Endothelial cell of umbilical vein (primary cell): ENCODE measurements at regions not wholly inside any gene's neighbourhood (a gene's known extent, or its start where the extent isn't known, plus 50 kb on each side); places are given as distances from the start of the nearest gene placed in this dataset.

ENCODE experiments used
- BruUV-seq: library from RNA; stranded (reverse); fragments of 400-500 nt; replicated peaks from 2 replicates; lab custom pipeline; 2021; lab: Mats Ljungman, UMichigan
- CTCF ChIA-PET: fragments of 300-600, 350-600 bp; sonication (Branson Sonifier 250); formaldehyde crosslinking; loops from one replicate; lab custom pipeline; 2021; ENCODE audit warnings: antibody characterized with exemption, inconsistent platforms; lab: Charles Lee
- POLR2A ChIA-PET: fragments of 300-600, 350-600 bp; sonication (Branson Sonifier 250); formaldehyde crosslinking; loops from one replicate; lab custom pipeline; 2021; ENCODE audit warnings: antibody characterized with exemption, inconsistent platforms; lab: Charles Lee
- DNase-seq: peaks from one replicate; pipeline ENCODE4 v3.0.0-alpha.2; 2011; ENCODE audit warnings: low read depth, low spot score
- FAIRE-seq: peaks from 2 replicates; lab custom pipeline; 2011; peaks lifted over from hg19 to GRCh38; lab: Jason Lieb, UNC
- H2AFZ ChIP-seq: 2 replicates; pipeline ENCODE4 v1.6.0; 2012; ENCODE audit warnings: low read depth, low read length, control low read depth, inconsistent platforms
- H3K27ac ChIP-seq: 2 replicates; pipeline ENCODE4 v1.5.1; 2011; ENCODE audit warnings: low read depth, mild to moderate bottlenecking, control low read depth, low read length, moderate library complexity; ENCODE audit not compliant: insufficient read depth
- H3K27me3 ChIP-seq, 2 experiments: 2 replicates each; pipeline versions ENCODE4 v1.6.0 to v1.6.1; 2011; ENCODE audit warnings: low read length in 2 of 2, mixed read lengths in 1 of 2; ENCODE audit not compliant: control insufficient read depth in 2 of 2, insufficient read depth in 2 of 2
- H3K36me3 ChIP-seq, 2 experiments: 2 replicates in 1 of 2; 3 replicates in 1 of 2; pipeline ENCODE4 v1.5.1; 2011; ENCODE audit warnings: low read length in 2 of 2, mild to moderate bottlenecking in 1 of 2, moderate library complexity in 1 of 2; ENCODE audit not compliant: control insufficient read depth in 2 of 2, insufficient read depth in 2 of 2; ENCODE audit errors: extremely low read depth in 1 of 2
- H3K4me1 ChIP-seq: 3 replicates; pipeline ENCODE4 v1.5.1; 2011; ENCODE audit warnings: mild to moderate bottlenecking, low read length; ENCODE audit not compliant: control insufficient read depth, insufficient read depth; ENCODE audit errors: extremely low read depth
- H3K4me2 ChIP-seq: 2 replicates; pipeline ENCODE4 v1.6.1; 2011; ENCODE audit warnings: low read length, control low read depth, mixed read lengths; ENCODE audit not compliant: insufficient read depth
- H3K4me3 ChIP-seq, 3 experiments: fragments of 200-600 bp in 1 of 3; sonication (generic), shearing (Covaris generic) in 1 of 3; replicated peaks in 1 of 3; 2 replicates each; pipeline ENCODE4 v1.5.1; 2011 to 2016; ENCODE audit warnings: control low read depth in 3 of 3, low read length in 3 of 3, mild to moderate bottlenecking in 2 of 3, inconsistent platforms in 1 of 3, low read depth in 1 of 3, moderate library complexity in 1 of 3; ENCODE audit not compliant: insufficient read depth in 1 of 3
- H3K79me2 ChIP-seq: 2 replicates; pipeline ENCODE4 v1.6.0; 2012; ENCODE audit warnings: low read length, inconsistent platforms; ENCODE audit not compliant: control insufficient read depth, insufficient read depth
- H3K9ac ChIP-seq: replicated peaks from 2 replicates; pipeline ENCODE3; 2011; ENCODE audit warnings: low read length, control low read depth; ENCODE audit not compliant: insufficient read depth; ENCODE audit errors: extremely low read depth
- H3K9me1 ChIP-seq: replicated peaks from 3 replicates; pipeline ENCODE4 v1.6.0; 2011; ENCODE audit warnings: mild to moderate bottlenecking, low read length; ENCODE audit not compliant: control insufficient read depth, insufficient read depth; ENCODE audit errors: extremely low read depth
- H3K9me3 ChIP-seq: replicated peaks from 2 replicates; pipeline ENCODE4 v1.5.1; 2012; ENCODE audit warnings: low read length, inconsistent platforms; ENCODE audit not compliant: control insufficient read depth, insufficient read depth
- H4K20me1 ChIP-seq: replicated peaks from 2 replicates; pipeline ENCODE3; 2011; ENCODE audit warnings: mild to moderate bottlenecking, low read length; ENCODE audit not compliant: control insufficient read depth, insufficient read depth; ENCODE audit errors: extremely low read depth
- EZH2 ChIP-seq: IDR thresholded peaks from 2 replicates; pipeline ENCODE4 v1.6.1; 2012; ENCODE audit warnings: borderline replicate concordance, low read depth, mild to moderate bottlenecking, moderate library complexity, low read length, inconsistent platforms; ENCODE audit not compliant: severe bottlenecking
- FOS ChIP-seq: IDR thresholded peaks from 2 replicates; pipeline ENCODE4 v1.6.1; 2011; ENCODE audit warnings: mild to moderate bottlenecking, low read length, moderate library complexity, borderline replicate concordance; ENCODE audit not compliant: insufficient read depth
- GATA2 ChIP-seq: IDR thresholded peaks from 2 replicates; pipeline ENCODE4 v1.7.0; 2011; ENCODE audit warnings: low read depth, mild to moderate bottlenecking, moderate library complexity, mixed read lengths, low read length; ENCODE audit not compliant: insufficient read length, insufficient read depth
- JUN ChIP-seq: IDR thresholded peaks from 2 replicates; pipeline ENCODE4 v1.6.1; 2011; ENCODE audit warnings: borderline replicate concordance, low read depth; ENCODE audit not compliant: insufficient read length, insufficient read depth
- MYC ChIP-seq: IDR thresholded peaks from one replicate; pipeline ENCODE4 v1.6.1; 2011; ENCODE audit warnings: mild to moderate bottlenecking, low read depth, low read length
- POLR2A ChIP-seq: IDR thresholded peaks from 2 replicates; pipeline ENCODE4 v1.6.1; 2012; ENCODE audit warnings: low read depth, mild to moderate bottlenecking, control low read depth, low read length
- POLR2AphosphoS5 ChIP-seq: IDR thresholded peaks from 2 replicates; pipeline ENCODE4 v1.6.1; 2012; ENCODE audit warnings: low read depth, mild to moderate bottlenecking, control low read depth, low read length, moderate library complexity; ENCODE audit not compliant: insufficient read depth
- dilution Hi-C: fragments of 300-500 bp; cut with MboI; formaldehyde crosslinking; loops from one replicate; pipeline ENCODE4 v1.15.0; 2019; ENCODE audit warnings: low sequenced_read_pairs; ENCODE audit not compliant: extremely low pct_ligation_motif_present
- intact Hi-C: fragments of 100-400 bp; cut with micrococcal nuclease; formaldehyde crosslinking; loops from one replicate; pipeline ENCODE4 v1.10.0; 2022
- TF ChIP-seq, protein P1 (sequence below), 2 donors: IDR thresholded peaks; 1 replicate in 1 of 2; 2 replicates in 1 of 2; pipeline ENCODE4 v1.5.1; 2011; ENCODE audit warnings: low read length in 2 of 2, mild to moderate bottlenecking in 2 of 2, moderate library complexity in 2 of 2, control low read depth in 1 of 2, inconsistent platforms in 1 of 2, low read depth in 1 of 2; ENCODE audit not compliant: insufficient read depth in 1 of 2; ENCODE audit errors: extremely low read depth in 1 of 2
- TF ChIP-seq, protein P2 (sequence below): IDR thresholded peaks from 2 replicates; pipeline ENCODE4 v1.6.1; 2011; ENCODE audit not compliant: insufficient read depth, insufficient read length

DNA sequence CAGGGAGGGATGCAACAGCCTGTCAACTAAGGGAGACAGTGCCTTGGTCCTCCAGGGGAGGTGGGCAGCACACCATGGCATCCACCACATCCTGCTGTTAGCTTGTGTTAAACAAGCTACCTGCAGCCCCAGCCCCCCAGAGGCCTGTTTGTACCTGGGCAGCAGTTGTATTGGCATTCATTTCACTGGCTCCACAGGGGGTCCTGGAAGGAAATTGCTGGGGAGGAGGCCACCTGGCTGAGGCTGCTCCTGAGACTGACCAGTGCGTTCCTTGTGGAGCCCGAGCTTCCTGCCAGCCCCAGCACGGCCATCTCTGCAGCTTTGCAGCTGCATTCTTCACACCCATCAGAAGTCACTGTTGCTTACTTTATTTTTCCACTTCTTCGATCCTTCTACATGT, 479.9 kb downstream of the INSC start:
- ChIA-PET CTCF (interaction anchor here (1.8 kb wide), 1 partner anchor 8 kb away, joined by 4 read pairs; no protein-coding TSS in a partner anchor), POLR2A (no interaction called here)
- dilution Hi-C loops: no loop called here

More for the DNA sequence above, 479.9 kb downstream of the INSC start:
- no peak overlapping the region for H3K9ac ChIP-seq
- DNase-seq: no peak
- no TSS peak for BruUV-seq
- H3K9me3 ChIP-seq: no peaks in the 10 kb centered on the region
- no peaks in the 10 kb centered on the region for H4K20me1 ChIP-seq
- no peaks in the 10 kb centered on the region for H3K9me1 ChIP-seq
- H3K4me1 ChIP-seq: no peaks in the 10 kb centered on the region
- no peak overlapping the region for H3K4me2 ChIP-seq
- no peaks in the 10 kb centered on the region for H3K36me3 ChIP-seq
- H3K27me3 ChIP-seq: no peaks in the 10 kb centered on the region
- no peak for FAIRE-seq
- no peaks in the 10 kb centered on the region for H3K79me2 ChIP-seq
- intact Hi-C loops: no loop called here
- TF ChIP-seq POLR2AphosphoS5: no peak
- TF ChIP-seq GATA2: no peak
- TF ChIP-seq, protein P1, sequence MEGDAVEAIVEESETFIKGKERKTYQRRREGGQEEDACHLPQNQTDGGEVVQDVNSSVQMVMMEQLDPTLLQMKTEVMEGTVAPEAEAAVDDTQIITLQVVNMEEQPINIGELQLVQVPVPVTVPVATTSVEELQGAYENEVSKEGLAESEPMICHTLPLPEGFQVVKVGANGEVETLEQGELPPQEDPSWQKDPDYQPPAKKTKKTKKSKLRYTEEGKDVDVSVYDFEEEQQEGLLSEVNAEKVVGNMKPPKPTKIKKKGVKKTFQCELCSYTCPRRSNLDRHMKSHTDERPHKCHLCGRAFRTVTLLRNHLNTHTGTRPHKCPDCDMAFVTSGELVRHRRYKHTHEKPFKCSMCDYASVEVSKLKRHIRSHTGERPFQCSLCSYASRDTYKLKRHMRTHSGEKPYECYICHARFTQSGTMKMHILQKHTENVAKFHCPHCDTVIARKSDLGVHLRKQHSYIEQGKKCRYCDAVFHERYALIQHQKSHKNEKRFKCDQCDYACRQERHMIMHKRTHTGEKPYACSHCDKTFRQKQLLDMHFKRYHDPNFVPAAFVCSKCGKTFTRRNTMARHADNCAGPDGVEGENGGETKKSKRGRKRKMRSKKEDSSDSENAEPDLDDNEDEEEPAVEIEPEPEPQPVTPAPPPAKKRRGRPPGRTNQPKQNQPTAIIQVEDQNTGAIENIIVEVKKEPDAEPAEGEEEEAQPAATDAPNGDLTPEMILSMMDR (IDR thresholded peaks at IDR 0.05; ENCODE audit: extremely low read depth in 1 of 2, insufficient read depth in 1 of 2, low read depth in 1 of 2, low read length in 2 of 2): no peak
- TF ChIP-seq MYC: no peak
- TF ChIP-seq JUN: no peak
- no peak for TF ChIP-seq EZH2
- no peak for TF ChIP-seq FOS
- TF ChIP-seq POLR2A: no peak
- TF ChIP-seq, protein P2, sequence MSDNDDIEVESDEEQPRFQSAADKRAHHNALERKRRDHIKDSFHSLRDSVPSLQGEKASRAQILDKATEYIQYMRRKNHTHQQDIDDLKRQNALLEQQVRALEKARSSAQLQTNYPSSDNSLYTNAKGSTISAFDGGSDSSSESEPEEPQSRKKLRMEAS: no peak
- H3K27ac ChIP-seq: no peak overlapping the region
- no peak overlapping the region for H3K4me3 ChIP-seq
- no peak overlapping the region for H2AFZ ChIP-seq
